ENCODE measurements at regions not wholly inside any gene's neighbourhood (a gene's known extent, or its start where the extent isn't known, plus 50 kb on each side); places are given as distances from the start of the nearest gene placed in this dataset.
"Not testable (repeated sequence)": the region's sequence is repeated elsewhere in the genome, so short reads cannot be mapped to it uniquely, and the experiment has no call there.

- peak; percentile 13 for DNase-seq (ENCODE audit: low read depth)
Observed at GRCh38 chr3:10703875-10704274, 112.2 kb upstream of the SLC6A11 start.

GRCh38 chr3:10706156-10706739 is 109.8 kb upstream of the SLC6A11 start:
- no peak for DNase-seq (ENCODE audit: low read depth)

GRCh38 chr3:10706740-10707399 is 109.2 kb upstream of the SLC6A11 start:
- DNase-seq (ENCODE audit: low read depth): no peak

GRCh38 chr3:10707400-10708215 is 108.4 kb upstream of the SLC6A11 start:
- DNase-seq (ENCODE audit: low read depth): no peak

- DNase-seq (ENCODE audit: low read depth): no peak
Observed at GRCh38 chr3:10708216-10708893, 107.7 kb upstream of the SLC6A11 start.

GRCh38 chr3:10709110-10709781 is 106.8 kb upstream of the SLC6A11 start:
- no peak for DNase-seq (ENCODE audit: low read depth)

GRCh38 chr3:10712121-10712520 is 103.9 kb upstream of the SLC6A11 start:
- no peak for DNase-seq (ENCODE audit: low read depth)

- DNase-seq (ENCODE audit: low read depth): no peak
Observed at GRCh38 chr3:10713656-10714055, 102.4 kb upstream of the SLC6A11 start.

GRCh38 chr3:10715886-10716285 is 100.1 kb upstream of the SLC6A11 start:
- no peak for DNase-seq (ENCODE audit: low read depth)

GRCh38 chr3:10716964-10717363 is 99.1 kb upstream of the SLC6A11 start:
- no peak for DNase-seq (ENCODE audit: low read depth)

- no peak for DNase-seq (ENCODE audit: low read depth)
Observed at GRCh38 chr3:10717756-10718155, 98.3 kb upstream of the SLC6A11 start.

GRCh38 chr3:10721101-10721500 is 94.9 kb upstream of the SLC6A11 start:
- DNase-seq (ENCODE audit: low read depth): no peak

GRCh38 chr3:10722911-10723310 is 93.1 kb upstream of the SLC6A11 start:
- no peak for DNase-seq (ENCODE audit: low read depth)

GRCh38 chr3:10723991-10724390 is 92.0 kb upstream of the SLC6A11 start:
- DNase-seq (ENCODE audit: low read depth): no peak

- DNase-seq (ENCODE audit: low read depth): no peak
Observed at GRCh38 chr3:10725067-10725466, 91.0 kb upstream of the SLC6A11 start.

GRCh38 chr3:10725846-10726245 is 90.2 kb upstream of the SLC6A11 start:
- DNase-seq (ENCODE audit: low read depth): no peak

- DNase-seq (ENCODE audit: low read depth): no peak
Observed at GRCh38 chr3:10726787-10727186, 89.2 kb upstream of the SLC6A11 start.

GRCh38 chr3:10729439-10729838 is 86.6 kb upstream of the SLC6A11 start:
- no peak for DNase-seq (ENCODE audit: low read depth)

GRCh38 chr3:10732292-10732691 is 83.7 kb upstream of the SLC6A11 start:
- no peak for DNase-seq (ENCODE audit: low read depth)

- no peak for DNase-seq (ENCODE audit: low read depth)
Observed at GRCh38 chr3:10733297-10733696, 82.7 kb upstream of the SLC6A11 start.

- DNase-seq (ENCODE audit: low read depth): not testable (repeated sequence)
Observed at GRCh38 chr3:10736444-10736843, 79.6 kb upstream of the SLC6A11 start.

GRCh38 chr3:10737785-10738184 is 78.2 kb upstream of the SLC6A11 start:
- no peak for DNase-seq (ENCODE audit: low read depth)

All from RPMI7951 (cell line).